Bronchial epithelial cell (primary cell): ENCODE measurements at regions not wholly inside any gene's neighbourhood (a gene's known extent, or its start where the extent isn't known, plus 50 kb on each side); places are given as distances from the start of the nearest gene placed in this dataset.
"Not testable (repeated sequence)": the region's sequence is repeated elsewhere in the genome, so short reads cannot be mapped to it uniquely, and the experiment has no call there.

ENCODE experiments used
- DNase-seq: peaks from one replicate; pipeline ENCODE4 v3.0.0-alpha.2; 2010; ENCODE audit warnings: low read depth
- FAIRE-seq: peaks from 2 replicates; lab custom pipeline; 2011; peaks lifted over from hg19 to GRCh38; lab: Jason Lieb, UNC
- H3K27me3 ChIP-seq: 2 replicates; pipeline ENCODE4 v1.5.1; 2011; ENCODE audit warnings: low read length; ENCODE audit not compliant: control insufficient read depth, insufficient read depth
- H3K36me3 ChIP-seq: 2 replicates; pipeline ENCODE4 v1.5.1; 2011; ENCODE audit warnings: low read length; ENCODE audit not compliant: control insufficient read depth, insufficient read depth
- H3K4me3 ChIP-seq: 2 replicates; pipeline ENCODE4 v1.5.1; 2011; ENCODE audit warnings: mild to moderate bottlenecking, low read depth, low read length, control low read depth
- TF ChIP-seq, protein P1 (sequence below): IDR thresholded peaks from 2 replicates; pipeline ENCODE4 v1.5.1; 2011; ENCODE audit warnings: mild to moderate bottlenecking, moderate library complexity, low read length, control low read depth, inconsistent platforms; ENCODE audit not compliant: insufficient read depth, severe bottlenecking

DNA sequence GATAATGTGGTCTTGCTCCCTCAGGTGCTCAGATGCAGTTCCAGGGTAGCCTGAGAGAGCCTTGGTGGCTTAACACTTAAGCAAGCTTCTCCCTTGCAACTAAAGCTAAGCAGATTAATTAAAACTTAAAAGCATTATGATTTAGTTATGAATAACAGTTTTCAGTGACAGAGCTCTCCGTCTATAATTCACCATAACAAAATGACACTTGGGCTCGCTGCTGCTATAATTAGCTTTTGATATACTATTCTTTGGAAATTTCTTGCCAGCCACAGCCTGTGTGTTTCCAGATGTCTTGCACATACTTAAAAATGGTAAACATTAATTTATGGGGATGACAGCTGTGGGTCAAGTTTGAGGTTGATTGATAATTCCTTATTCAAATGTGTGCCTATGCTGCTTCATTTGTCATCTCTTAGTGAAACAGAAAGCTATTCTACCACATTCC, 380.5 kb downstream of the TFAP2B start:
- FAIRE-seq (no peak), DNase-seq (no peak)
- H3K36me3 ChIP-seq = no peaks in the 10 kb centered on the region
- TF ChIP-seq, protein P1, sequence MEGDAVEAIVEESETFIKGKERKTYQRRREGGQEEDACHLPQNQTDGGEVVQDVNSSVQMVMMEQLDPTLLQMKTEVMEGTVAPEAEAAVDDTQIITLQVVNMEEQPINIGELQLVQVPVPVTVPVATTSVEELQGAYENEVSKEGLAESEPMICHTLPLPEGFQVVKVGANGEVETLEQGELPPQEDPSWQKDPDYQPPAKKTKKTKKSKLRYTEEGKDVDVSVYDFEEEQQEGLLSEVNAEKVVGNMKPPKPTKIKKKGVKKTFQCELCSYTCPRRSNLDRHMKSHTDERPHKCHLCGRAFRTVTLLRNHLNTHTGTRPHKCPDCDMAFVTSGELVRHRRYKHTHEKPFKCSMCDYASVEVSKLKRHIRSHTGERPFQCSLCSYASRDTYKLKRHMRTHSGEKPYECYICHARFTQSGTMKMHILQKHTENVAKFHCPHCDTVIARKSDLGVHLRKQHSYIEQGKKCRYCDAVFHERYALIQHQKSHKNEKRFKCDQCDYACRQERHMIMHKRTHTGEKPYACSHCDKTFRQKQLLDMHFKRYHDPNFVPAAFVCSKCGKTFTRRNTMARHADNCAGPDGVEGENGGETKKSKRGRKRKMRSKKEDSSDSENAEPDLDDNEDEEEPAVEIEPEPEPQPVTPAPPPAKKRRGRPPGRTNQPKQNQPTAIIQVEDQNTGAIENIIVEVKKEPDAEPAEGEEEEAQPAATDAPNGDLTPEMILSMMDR = no peak
- H3K4me3 ChIP-seq = no peak overlapping the region
- no peaks in the 10 kb centered on the region for H3K27me3 ChIP-seq

DNA sequence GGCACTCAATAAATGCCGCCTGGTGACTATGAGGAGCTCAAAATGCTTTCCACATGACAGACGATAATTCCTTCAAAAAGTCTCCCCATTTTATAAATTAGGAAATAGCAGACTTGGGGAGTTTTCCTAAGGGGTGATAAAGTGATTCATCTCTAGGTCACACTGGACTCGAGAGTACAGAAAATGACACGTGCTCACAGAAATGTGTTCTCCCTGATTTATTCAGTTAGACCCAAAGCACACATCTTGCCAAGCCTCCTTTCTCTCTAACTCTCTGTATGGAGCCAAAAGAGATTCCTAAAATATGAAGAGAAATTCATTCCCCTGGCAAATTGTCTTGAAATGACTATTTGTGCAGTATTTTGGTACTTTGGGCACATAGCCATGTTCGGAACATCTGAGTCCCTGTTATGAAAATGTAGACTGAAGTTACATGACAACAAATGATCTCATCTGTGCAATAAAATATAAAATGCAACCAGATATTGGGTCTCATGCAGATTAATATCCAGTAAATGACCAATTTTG, 381.1 kb downstream of the TFAP2B start:
- Histone ChIP-seq H3K4me3 (no peak overlapping the region), H3K27me3 (no peaks in the 10 kb centered on the region), H3K36me3 (no peaks in the 10 kb centered on the region)
- FAIRE-seq (no peak), DNase-seq (peak; percentile 3)
- TF ChIP-seq, protein P1 = no peak

DNA sequence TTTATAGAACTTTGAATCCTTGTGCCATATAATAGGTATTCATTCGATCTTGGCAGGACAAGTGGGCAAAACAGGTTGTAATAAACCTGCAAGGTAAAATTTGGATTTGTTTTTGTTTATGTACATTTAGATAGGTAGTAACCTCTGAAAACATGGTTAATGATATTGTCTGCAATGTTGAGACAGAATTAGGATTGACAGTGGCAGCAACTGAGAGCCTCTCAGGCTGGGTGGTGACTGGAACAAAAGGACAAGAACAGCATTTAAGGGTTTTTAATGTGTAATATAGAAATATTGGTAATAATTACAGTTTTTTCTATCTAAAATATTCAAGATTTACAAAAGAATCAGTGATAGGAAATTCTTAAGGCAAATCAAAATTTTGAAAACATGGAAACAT, 382.0 kb downstream of the TFAP2B start:
- FAIRE-seq (no peak), DNase-seq (no peak)
- H3K27me3 ChIP-seq = no peaks in the 10 kb centered on the region

DNA sequence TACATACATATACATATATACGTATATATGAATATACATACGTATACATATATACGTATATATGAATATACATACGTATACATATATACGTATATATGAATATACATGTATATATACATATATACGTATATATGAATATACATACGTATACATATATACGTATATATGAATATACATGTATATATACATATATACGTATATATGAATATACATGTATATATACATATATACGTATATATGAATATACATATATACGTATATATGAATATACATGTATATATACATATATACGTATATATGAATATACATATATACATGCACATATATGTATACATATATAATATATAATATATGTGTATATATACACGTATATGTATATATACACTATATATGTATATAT, 384.0 kb downstream of the TFAP2B start:
- H3K4me3 ChIP-seq, H3K27me3 ChIP-seq, FAIRE-seq, H3K36me3 ChIP-seq, DNase-seq: not testable (repeated sequence)

More for the DNA sequence above, 382.0 kb downstream of the TFAP2B start:
- Histone ChIP-seq H3K4me3 (no peak overlapping the region), H3K36me3 (no peaks in the 10 kb centered on the region)
- TF ChIP-seq, protein P1 = no peak

DNA sequence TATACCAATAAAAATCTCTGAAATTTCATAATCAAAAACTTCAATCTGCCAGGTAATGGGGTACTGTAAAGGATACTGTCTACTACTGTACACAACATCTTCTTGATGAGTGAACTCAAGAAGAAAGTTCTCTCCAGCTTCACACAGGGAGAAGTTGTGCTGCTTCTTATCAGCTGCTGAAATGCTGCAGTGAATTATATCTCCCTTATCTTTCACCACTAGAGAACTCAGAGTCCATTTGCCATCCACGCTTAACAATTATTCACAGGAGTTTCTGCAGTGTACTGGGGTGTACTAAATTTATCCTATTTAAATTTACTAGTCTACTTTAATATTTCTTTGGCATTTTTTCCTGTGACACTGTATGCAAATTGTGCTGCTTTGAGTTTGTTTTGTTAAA, 384.8 kb downstream of the TFAP2B start:
- FAIRE-seq (no peak), DNase-seq (no peak)
- TF ChIP-seq, protein P1 = no peak
- Histone ChIP-seq H3K4me3 (no peak overlapping the region), H3K27me3 (no peaks in the 10 kb centered on the region), H3K36me3 (no peaks in the 10 kb centered on the region)

DNA sequence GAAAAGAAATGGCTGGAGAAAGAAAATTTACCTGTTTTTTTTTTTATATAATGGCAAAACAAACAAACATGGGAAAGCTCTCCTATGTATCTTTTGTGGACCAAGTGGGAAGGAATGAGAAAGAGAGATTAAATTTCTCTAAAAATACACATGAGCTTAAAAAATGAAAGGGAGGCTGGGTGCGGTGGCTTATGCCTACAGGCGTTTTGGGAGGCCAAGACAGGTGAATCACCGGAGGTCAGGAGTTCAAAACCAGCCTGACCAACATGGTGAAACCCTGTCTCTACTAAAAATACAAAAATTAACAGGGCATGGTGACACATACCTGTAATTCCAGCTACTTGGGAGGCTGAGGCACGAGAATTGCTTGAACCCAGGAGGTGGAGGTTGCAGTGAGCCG, 388.0 kb downstream of the TFAP2B start:
- H3K4me3 ChIP-seq, H3K27me3 ChIP-seq, FAIRE-seq, H3K36me3 ChIP-seq, DNase-seq: not testable (repeated sequence)

DNA sequence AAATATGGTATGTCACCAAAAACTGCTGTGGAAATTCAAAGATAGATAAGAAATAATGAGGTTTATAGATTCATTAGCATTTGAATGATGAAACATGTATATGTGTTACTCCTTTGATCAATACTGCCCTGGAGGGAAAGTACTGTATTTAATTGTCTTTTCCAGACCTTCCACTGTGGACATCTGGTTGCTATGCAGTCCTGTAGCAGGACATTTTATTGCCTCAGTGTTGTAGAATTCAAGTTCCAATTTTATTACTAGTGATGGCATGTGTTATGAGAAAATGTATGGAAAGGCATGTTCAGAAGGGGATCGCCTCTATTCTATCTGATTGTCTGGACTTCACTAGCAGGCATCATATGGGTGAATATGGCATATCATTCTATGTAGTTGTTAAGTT, 391.0 kb downstream of the TFAP2B start:
- no peak for DNase-seq
- TF ChIP-seq, protein P1 = no peak
- FAIRE-seq = no peak
- Histone ChIP-seq H3K27me3 (no peaks in the 10 kb centered on the region), H3K4me3 (no peak overlapping the region), H3K36me3 (no peaks in the 10 kb centered on the region)
